ENCODE measurements at regions not wholly inside any gene's neighbourhood (a gene's known extent, or its start where the extent isn't known, plus 50 kb on each side); places are given as distances from the start of the nearest gene placed in this dataset.

DNA sequence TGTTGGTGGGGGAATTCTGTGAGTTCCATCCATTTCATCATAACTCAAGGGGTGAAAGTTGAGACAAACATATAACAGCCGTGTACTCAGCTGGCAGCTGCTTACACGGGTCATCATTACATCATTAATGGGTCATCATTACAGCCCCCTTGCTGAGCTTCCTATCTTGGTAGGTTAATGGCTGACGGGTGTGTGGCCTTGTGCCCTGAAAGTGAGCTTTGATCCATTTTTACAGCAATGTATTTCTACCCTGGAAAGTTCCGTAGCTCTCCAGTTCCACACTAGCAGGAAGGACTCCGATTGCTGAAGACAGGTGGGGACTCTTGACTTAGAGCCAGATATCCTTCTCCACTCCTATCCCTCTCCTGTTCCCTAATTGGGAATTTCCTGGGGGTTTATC, 105.2 kb upstream of the DLX2 start:
- H3K18ac ChIP-seq (ENCODE audit: extremely low read depth, low read length), result no peak overlapping the region
- no peak overlapping the region for H3K27ac ChIP-seq (ENCODE audit: low read depth, low read length)
- no peaks in the 10 kb centered on the region for H3K79me1 ChIP-seq (ENCODE audit: low read depth, low read length)
- H2AK5ac ChIP-seq (ENCODE audit: low read depth, low read length), result no peak overlapping the region
- no peak overlapping the region for H2BK5ac ChIP-seq (ENCODE audit: low read depth, low read length)
- no peak overlapping the region for H3K14ac ChIP-seq (ENCODE audit: insufficient read length)
- 91% methylated on average over 5 of the region's 5 CpGs; no CpG with 5 or more reads in 1 of the 2 experiments for WGBS, 2 experiments (ENCODE audit: extremely low coverage in 1 of 2, insufficient coverage in 1 of 2, insufficient read length in 1 of 2, insufficient replicate concordance in 2 of 2, low coverage in 1 of 2, low lambda C conversion rate in 2 of 2, missing lambda C conversion rate in 1 of 2)
- no peak overlapping the region for H2BK15ac ChIP-seq (ENCODE audit: low read length)
- no peak overlapping the region for H3K23ac ChIP-seq (ENCODE audit: insufficient read length)
- peaks cover 0 to 8% (median 0%) of the 10 kb centered on the region in 4 experiments; a peak in 2 of 7 replicates for H3K4me1 ChIP-seq (replicated peaks in 1 of 4; ENCODE audit: control insufficient read depth in 3 of 4, insufficient read depth in 4 of 4, low read length in 3 of 4)
- H3K79me2 ChIP-seq (ENCODE audit: control insufficient read depth in 1 of 2, insufficient read depth in 2 of 2, low read length in 2 of 2), result no peaks in the 10 kb centered on the region
- no peaks in the 10 kb centered on the region for H3K27me3 ChIP-seq (replicated peaks in 1 of 4; ENCODE audit: control insufficient read depth in 3 of 4, extremely low read depth in 1 of 4, insufficient read depth in 3 of 4, low read length in 3 of 4)
- no peak overlapping the region for H3K4me2 ChIP-seq (ENCODE audit: insufficient read depth in 1 of 2, low read depth in 2 of 2, low read length in 2 of 2)
- H3K56ac ChIP-seq (replicated peaks; ENCODE audit: insufficient read length, low read depth, low read length), result no peak overlapping the region
- CTCF ChIA-PET (ENCODE audit: partially characterized antibody), result interaction anchor here (0.5 to 4.6 kb wide), 10 partner anchors 9 to 405 kb away, joined by 3 to 21 read pairs (median 6); no protein-coding TSS in a partner anchor
- no peak overlapping the region for H4K91ac ChIP-seq (replicated peaks; ENCODE audit: insufficient read length, low read length)
- H3K4me3 ChIP-seq (ENCODE audit: extremely low read depth in 1 of 4, insufficient read depth in 2 of 4, low read depth in 3 of 4, low read length in 4 of 4), result no peak overlapping the region
- H3K23me2 ChIP-seq (ENCODE audit: low read depth, low read length), result no peaks in the 10 kb centered on the region
- H2BK12ac ChIP-seq (ENCODE audit: low read depth, low read length), result no peak overlapping the region
- H3K36me3 ChIP-seq (ENCODE audit: control insufficient read depth in 2 of 4, insufficient read depth in 4 of 4, low read length in 3 of 4), result no peaks in the 10 kb centered on the region
- no peaks in the 10 kb centered on the region for H4K20me1 ChIP-seq (replicated peaks in 1 of 2; ENCODE audit: control insufficient read depth in 1 of 2, insufficient read depth in 2 of 2, low read length in 2 of 2)
- no peak overlapping the region for H4K5ac ChIP-seq (ENCODE audit: insufficient read length, low read depth, low read length)
- no peak overlapping the region for H2BK120ac ChIP-seq (replicated peaks; ENCODE audit: low read depth, low read length)
- no peak overlapping the region for H2AFZ ChIP-seq (ENCODE audit: low read length)
- no peak overlapping the region for H3K9ac ChIP-seq (replicated peaks in 1 of 4; ENCODE audit: extremely low read depth in 1 of 4, low read depth in 3 of 4, low read length in 3 of 4)
- no peak overlapping the region for H4K8ac ChIP-seq (ENCODE audit: extremely low read depth, insufficient read depth, low read length)
- no peak overlapping the region for H3K4ac ChIP-seq (replicated peaks; ENCODE audit: insufficient read length, low read depth, low read length)
- TF ChIP-seq SIN3A (conservative IDR thresholded peaks at IDR 0.05 in 1 of 2, IDR thresholded peaks at IDR 0.05 in 1 of 2; ENCODE audit: low read depth in 1 of 2, low read length in 2 of 2) (no peak), SIX5 (IDR thresholded peaks at IDR 0.05; ENCODE audit: low read depth, low read length) (no peak), TAF7 (optimal IDR thresholded peaks at IDR 0.05; ENCODE audit: borderline replicate concordance, low read depth, low read length) (no peak), BRCA1 (IDR thresholded peaks at IDR 0.05; ENCODE audit: low read depth, low read length) (no peak), POLR2AphosphoS5 (IDR thresholded peaks at IDR 0.05; ENCODE audit: low read depth, low read length) (no peak), RBBP5 (IDR thresholded peaks at IDR 0.05; ENCODE audit: borderline replicate concordance, low read depth, low read length) (no peak), RXRA (IDR thresholded peaks at IDR 0.05; ENCODE audit: insufficient read depth, low read depth, low read length) (no peak), SIRT6 (IDR thresholded peaks at IDR 0.05; ENCODE audit: low read length) (no peak), ZNF274 (IDR thresholded peaks at IDR 0.05; ENCODE audit: borderline replicate concordance, extremely low read depth, low read length) (no peak), KDM5A (IDR thresholded peaks at IDR 0.05; ENCODE audit: low read length) (no peak), TAF1 (IDR thresholded peaks at IDR 0.05; ENCODE audit: low read depth, low read length) (no peak), SRF (IDR thresholded peaks at IDR 0.05; ENCODE audit: low read depth, low read length) (no peak), CHD2 (IDR thresholded peaks at IDR 0.05; ENCODE audit: low read length) (no peak)
- TF ChIP-seq, protein P1, sequence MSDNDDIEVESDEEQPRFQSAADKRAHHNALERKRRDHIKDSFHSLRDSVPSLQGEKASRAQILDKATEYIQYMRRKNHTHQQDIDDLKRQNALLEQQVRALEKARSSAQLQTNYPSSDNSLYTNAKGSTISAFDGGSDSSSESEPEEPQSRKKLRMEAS (IDR thresholded peaks at IDR 0.05), result no peak
- FAIRE-seq (no peak), DNase-seq (ENCODE audit: low read depth in 1 of 2, low spot score in 2 of 2) (no peak)
- POLR2A ChIA-PET (ENCODE audit: partially characterized antibody), result interaction anchor here (0.5 kb wide), 1 partner anchor 1003 kb away, joined by 3 read pairs; no protein-coding TSS in a partner anchor
- H3K9me3 ChIP-seq (ENCODE audit: insufficient read depth in 2 of 2, low read depth in 1 of 2, low read length in 1 of 2), result no peaks in the 10 kb centered on the region
- H2BK20ac ChIP-seq (ENCODE audit: low read length), result no peak overlapping the region
